HepG2 (cell line): ENCODE measurements at regions not wholly inside any gene's neighbourhood (a gene's known extent, or its start where the extent isn't known, plus 50 kb on each side); places are given as distances from the start of the nearest gene placed in this dataset.

Experiments used
- ATAC-seq: fragments of 200-7000 bp; cut with Tn5 transposase; 3 replicates; pipeline ENCODE4 v1.9.1; 2020; ENCODE audit warnings: mild to moderate bottlenecking, moderate library complexity
- BruUV-seq: library from RNA; stranded (reverse); fragments of 400-500 nt; replicated peaks from 2 replicates; lab custom pipeline; 2021; lab: Mats Ljungman, UMichigan
- CTCF ChIA-PET: fragments of 300-600 bp; formaldehyde crosslinking; extraction: SDS; loops from one replicate; lab custom pipeline; 2021; ENCODE audit warnings: low total read pairs, inconsistent platforms, low intra/inter-chr PET ratio; lab: Yijun Ruan, JAX
- POLR2A ChIA-PET: fragments of 350-600 bp; sonication (Branson Sonifier 250); formaldehyde crosslinking; loops from one replicate; lab custom pipeline; 2020; ENCODE audit warnings: antibody characterized with exemption, inconsistent platforms; lab: Yijun Ruan, JAX
- DNase-seq: peaks from one replicate; pipeline ENCODE4 v3.0.0-alpha.2; 2015; ENCODE audit warnings: low spot score
- FAIRE-seq: peaks from 3 replicates; lab custom pipeline; 2011; peaks lifted over from hg19 to GRCh38; lab: Jason Lieb, UNC
- H2AFZ ChIP-seq: one replicate; pipeline ENCODE4 v1.6.1; 2011; ENCODE audit warnings: low read length, inconsistent platforms
- H3K27ac ChIP-seq: fragments of 300-600 bp; 3 replicates; pipeline ENCODE4 v1.8.0; 2011; ENCODE audit warnings: mixed run types, mild to moderate bottlenecking, mixed read lengths, low read length, inconsistent platforms; ENCODE audit not compliant: insufficient read depth; ENCODE audit errors: extremely low read length
- H3K27me3 ChIP-seq, 2 experiments: fragments of 200-600 bp in 1 of 2; 2 replicates in 1 of 2; 3 replicates in 1 of 2; pipeline versions ENCODE4 v1.6.0 to v1.8.0; 2011; ENCODE audit warnings: low read length in 2 of 2, mild to moderate bottlenecking in 2 of 2, moderate library complexity in 2 of 2, inconsistent platforms in 1 of 2; ENCODE audit not compliant: insufficient read depth in 2 of 2, control insufficient read depth in 1 of 2
- H3K36me3 ChIP-seq, 2 experiments: fragments of 200-600 bp in 1 of 2; replicated peaks in 1 of 2; 2 replicates in 1 of 2; 3 replicates in 1 of 2; pipeline versions ENCODE4 v1.5.1 to v1.8.0; 2011; ENCODE audit warnings: low read length in 2 of 2, inconsistent platforms in 1 of 2; ENCODE audit not compliant: insufficient read depth in 2 of 2, control insufficient read depth in 1 of 2
- H3K4me1 ChIP-seq: 2 replicates; pipeline ENCODE4 v1.5.1; 2012; ENCODE audit warnings: low read length, inconsistent platforms; ENCODE audit not compliant: insufficient read depth
- H3K4me2 ChIP-seq: 2 replicates; pipeline ENCODE4 v1.6.0; 2011; ENCODE audit warnings: low read depth, low read length, inconsistent platforms
- H3K4me3 ChIP-seq, 3 experiments: fragments of 200-600 bp in 1 of 3; sonication (generic), shearing (Covaris generic) in 1 of 3; replicated peaks in 1 of 3; 2 replicates each; pipeline ENCODE4 v1.5.1; 2011 to 2016; ENCODE audit warnings: low read length in 3 of 3, inconsistent platforms in 2 of 3, low read depth in 2 of 3, mild to moderate bottlenecking in 2 of 3, control low read depth in 1 of 3, mixed read lengths in 1 of 3; ENCODE audit not compliant: insufficient read depth in 1 of 3
- H3K79me2 ChIP-seq: one replicate; pipeline ENCODE4 v1.6.1; 2011; ENCODE audit warnings: low read length, inconsistent platforms; ENCODE audit not compliant: insufficient read depth
- H3K9ac ChIP-seq: 2 replicates; pipeline ENCODE4 v1.6.0; 2011; ENCODE audit warnings: mild to moderate bottlenecking, low read depth, low read length, inconsistent platforms; ENCODE audit not compliant: insufficient read depth
- H3K9me3 ChIP-seq: 2 replicates; pipeline ENCODE4 v1.5.1; 2012; ENCODE audit warnings: mild to moderate bottlenecking, low read length
- H4K20me1 ChIP-seq: 2 replicates; pipeline ENCODE4 v1.6.0; 2011; ENCODE audit warnings: inconsistent platforms, mild to moderate bottlenecking, low read length, moderate library complexity; ENCODE audit not compliant: insufficient read depth
- EZH2 ChIP-seq: conservative IDR thresholded peaks from 2 replicates; pipeline ENCODE4 v1.6.1; 2012; ENCODE audit warnings: mild to moderate bottlenecking, low read depth, low read length, moderate library complexity
- FOSL2 ChIP-seq: sonication (generic); formaldehyde crosslinking; IDR thresholded peaks from 2 replicates; pipeline ENCODE4 v1.4.0; 2020; ENCODE audit warnings: missing genetic modification reagents
- MAX ChIP-seq: IDR thresholded peaks from 2 replicates; pipeline ENCODE4 v1.6.1; 2012; ENCODE audit warnings: inconsistent platforms
- PAXIP1 ChIP-seq: sonication (generic); formaldehyde crosslinking; conservative IDR thresholded peaks from 2 replicates; pipeline ENCODE4 v1.4.0; 2020; ENCODE audit warnings: mild to moderate bottlenecking, missing genetic modification reagents, moderate library complexity
- PHF20 ChIP-seq: sonication (generic); formaldehyde crosslinking; IDR thresholded peaks from 2 replicates; pipeline ENCODE4 v1.5.0; 2020; ENCODE audit warnings: mild to moderate bottlenecking, missing genetic modification reagents
- RXRB ChIP-seq: IDR thresholded peaks from 2 replicates; pipeline ENCODE4 v1.6.1; 2016; ENCODE audit warnings: borderline replicate concordance, missing genetic modification reagents, missing compliant biosample characterization
- SAFB2 ChIP-seq: sonication (generic); formaldehyde crosslinking; IDR thresholded peaks from 2 replicates; pipeline ENCODE4 v1.5.1; 2020; ENCODE audit warnings: missing genetic modification reagents, low read depth, mild to moderate bottlenecking, borderline replicate concordance
- TCF7L2 ChIP-seq: IDR thresholded peaks from 2 replicates; pipeline ENCODE4 v1.6.1; 2011; ENCODE audit warnings: mild to moderate bottlenecking, low read depth, low read length, moderate library complexity
- TFDP1 ChIP-seq: IDR thresholded peaks from 2 replicates; pipeline ENCODE4 v1.6.1; 2016; ENCODE audit warnings: missing compliant biosample characterization, missing genetic modification reagents, borderline replicate concordance
- THAP7 ChIP-seq: sonication (generic); formaldehyde crosslinking; IDR thresholded peaks from 2 replicates; pipeline ENCODE4 v1.8.1; 2023; ENCODE audit warnings: mild to moderate bottlenecking, missing genetic modification reagents
- TMF1 ChIP-seq: sonication (generic); formaldehyde crosslinking; IDR thresholded peaks from 2 replicates; pipeline ENCODE4 v1.8.1; 2022; ENCODE audit warnings: low read depth, missing genetic modification reagents
- ZBTB21 ChIP-seq: sonication (generic); formaldehyde crosslinking; IDR thresholded peaks from 2 replicates; pipeline ENCODE4 v1.4.0; 2020; ENCODE audit warnings: missing genetic modification reagents
- ZBTB43 ChIP-seq: sonication (generic); formaldehyde crosslinking; conservative IDR thresholded peaks from 2 replicates; pipeline ENCODE4 v1.4.0; 2020; ENCODE audit warnings: missing genetic modification reagents
- ZNF12 ChIP-seq: sonication (generic); formaldehyde crosslinking; IDR thresholded peaks from 2 replicates; pipeline ENCODE4 v1.5.0; 2020; ENCODE audit warnings: missing genetic modification reagents
- ZNF292 ChIP-seq: sonication (generic); formaldehyde crosslinking; IDR thresholded peaks from 2 replicates; pipeline ENCODE4 v1.8.1; 2022; ENCODE audit warnings: mild to moderate bottlenecking, low read depth, missing genetic modification reagents, borderline replicate concordance
- ZNF331 ChIP-seq: sonication (generic); formaldehyde crosslinking; IDR thresholded peaks from 2 replicates; pipeline ENCODE4 v1.4.0; 2020; ENCODE audit warnings: missing genetic modification reagents
- ZNF530 ChIP-seq: sonication (generic); formaldehyde crosslinking; IDR thresholded peaks from 2 replicates; pipeline ENCODE4 v1.5.0; 2020; ENCODE audit warnings: low read depth, mild to moderate bottlenecking, missing genetic modification reagents
- ZNF546 ChIP-seq: sonication (generic); formaldehyde crosslinking; conservative IDR thresholded peaks from 2 replicates; pipeline ENCODE4 v1.8.1; 2023; ENCODE audit warnings: mild to moderate bottlenecking, missing genetic modification reagents
- WGBS: methylation state at CpG from one replicate; pipeline ENCODE4 v1.1.6; 2017; ENCODE audit warnings: low lambda C conversion rate; 5-methylcytosine and 5-hydroxymethylcytosine counted together
- in situ Hi-C: cut with HindIII; loops from 2 replicates; pipeline ENCODE4 v1.10.0; 2017; ENCODE audit warnings: low pct_unique_long_range_greater_than_20kb; ENCODE audit not compliant: extremely low pct_ligation_motif_present
- intact Hi-C: fragments of 100-400 bp; cut with micrococcal nuclease; formaldehyde crosslinking; loops from one replicate; pipeline ENCODE4 v1.10.0; 2022; ENCODE audit not compliant: unreplicated experiment

- TF ChIP-seq ZBTB21 (CRISPR knock-in tag), result no peak
These were observed 178.3 kb upstream of the PLEKHA5 start (continued) for GRCh38 chr12:18951218-18951617.

- H3K27me3 ChIP-seq, result no peaks in the 10 kb centered on the region
- ATAC-seq (no peak), DNase-seq (no peak), FAIRE-seq (no peak)
- no TSS peak for BruUV-seq
- 0% methylated on average over 1 of the region's 1 CpG for WGBS
- H3K4me2 ChIP-seq, result no peak overlapping the region
- H3K9ac ChIP-seq, result no peak overlapping the region
- H3K9me3 ChIP-seq, result no peaks in the 10 kb centered on the region
- H3K79me2 ChIP-seq, result no peaks in the 10 kb centered on the region
- no peaks in the 10 kb centered on the region for H3K4me1 ChIP-seq
- in situ Hi-C loops (no loop called here), intact Hi-C loops (no loop called here)
- no peak overlapping the region for H3K4me3 ChIP-seq
- H3K27ac ChIP-seq, result no peak overlapping the region
- CTCF ChIA-PET, result no interaction called here
- no peak overlapping the region for H2AFZ ChIP-seq
- no peaks in the 10 kb centered on the region for H3K36me3 ChIP-seq
- no peaks in the 10 kb centered on the region for H4K20me1 ChIP-seq
- POLR2A ChIA-PET, result no interaction called here
- TF ChIP-seq RXRB (CRISPR knock-in tag) (no peak), TMF1 (no peak), ZBTB43 (CRISPR knock-in tag) (no peak), MAX (no peak), EZH2 (no peak), TCF7L2 (no peak), PHF20 (no peak), THAP7 (CRISPR knock-in tag) (no peak), ZNF292 (CRISPR knock-in tag) (no peak), ZNF546 (CRISPR knock-in tag) (no peak), ZNF12 (no peak), TFDP1 (no peak), SAFB2 (CRISPR knock-in tag) (no peak), ZNF331 (CRISPR knock-in tag) (no peak), FOSL2 (no peak), PAXIP1 (no peak), ZNF530 (no peak)
These were observed 176.0 kb upstream of the PLEKHA5 start for GRCh38 chr12:18953505-18953904.
